D721Med (cell line): ENCODE measurements at regions not wholly inside any gene's neighbourhood (a gene's known extent, or its start where the extent isn't known, plus 50 kb on each side); places are given as distances from the start of the nearest gene placed in this dataset.

Experiments used
- DNase-seq: peaks from one replicate; pipeline ENCODE4 v3.0.0; 2011; ENCODE audit warnings: low spot score; ENCODE audit not compliant: insufficient read length
- FAIRE-seq: peaks from 2 replicates; lab custom pipeline; 2011; peaks lifted over from hg19 to GRCh38; lab: Jason Lieb, UNC
- CTCF ChIP-seq: IDR thresholded peaks from 2 replicates; pipeline ENCODE4 v1.5.1; 2012; ENCODE audit warnings: mild to moderate bottlenecking, control low read depth; ENCODE audit not compliant: insufficient read depth; ENCODE audit errors: missing control alignments

- DNase-seq (no peak), FAIRE-seq (no peak)
- no peak for TF ChIP-seq CTCF
These were observed 186.4 kb upstream of the ZRANB2 start for GRCh38 chr1:71267220-71267619.

GRCh38 chr1:71264039-71264438 lies 183.2 kb upstream of the ZRANB2 start:
- no peak for FAIRE-seq
- no peak for TF ChIP-seq CTCF
- no peak for DNase-seq

- no peak for DNase-seq
- no peak for TF ChIP-seq CTCF
- FAIRE-seq, result no peak
These were observed 182.1 kb upstream of the ZRANB2 start for GRCh38 chr1:71262970-71263369.

- DNase-seq (no peak), FAIRE-seq (no peak)
- TF ChIP-seq CTCF, result no peak
These were observed 172.1 kb upstream of the ZRANB2 start for GRCh38 chr1:71252900-71253299.

GRCh38 chr1:71245246-71245645 lies 164.4 kb upstream of the ZRANB2 start:
- DNase-seq (no peak), FAIRE-seq (no peak)
- TF ChIP-seq CTCF, result no peak

GRCh38 chr1:71242239-71242638 lies 161.4 kb upstream of the ZRANB2 start:
- no peak for TF ChIP-seq CTCF
- FAIRE-seq (no peak), DNase-seq (no peak)

- DNase-seq (no peak), FAIRE-seq (no peak)
- no peak for TF ChIP-seq CTCF
These were observed 159.8 kb upstream of the ZRANB2 start for GRCh38 chr1:71240656-71241055.
